CD14-positive monocyte (primary cell): ENCODE measurements at regions not wholly inside any gene's neighbourhood (a gene's known extent, or its start where the extent isn't known, plus 50 kb on each side); places are given as distances from the start of the nearest gene placed in this dataset.

Experiments
- DNase-seq, 3 donors: peaks; one replicate each; pipeline ENCODE4 v3.0.0-alpha.2; 2011 to 2022
- H2AFZ ChIP-seq: 2 replicates; pipeline ENCODE4 v1.6.0; 2012; ENCODE audit warnings: mild to moderate bottlenecking, low read depth, low read length, inconsistent platforms; ENCODE audit not compliant: insufficient read depth, poor library complexity, severe bottlenecking
- H3K27ac ChIP-seq, 2 donors: 1 replicate in 1 of 2; 2 replicates in 1 of 2; pipeline ENCODE4 v1.5.1; 2012 to 2013; ENCODE audit warnings: low read length in 2 of 2, control low read depth in 1 of 2, inconsistent platforms in 1 of 2, low read depth in 1 of 2, mild to moderate bottlenecking in 1 of 2
- H3K27me3 ChIP-seq, 2 donors: one replicate each; pipeline versions ENCODE4 v1.6.0 to v1.6.1; 2011 to 2013; ENCODE audit warnings: low read length in 2 of 2; ENCODE audit not compliant: control insufficient read depth in 2 of 2, insufficient read depth in 2 of 2
- H3K36me3 ChIP-seq, 2 donors: replicated peaks in 1 of 2; 1 replicate in 1 of 2; 2 replicates in 1 of 2; pipeline versions ENCODE4 v1.5.1 to v1.6.1; 2012 to 2013; ENCODE audit warnings: low read length in 2 of 2, control low read depth in 1 of 2, inconsistent platforms in 1 of 2, mild to moderate bottlenecking in 1 of 2; ENCODE audit not compliant: insufficient read depth in 2 of 2, control insufficient read depth in 1 of 2
- H3K4me1 ChIP-seq, 2 donors: 1 replicate in 1 of 2; 2 replicates in 1 of 2; pipeline versions ENCODE4 v1.5.1 to v1.6.1; 2012 to 2013; ENCODE audit warnings: low read length in 2 of 2, control low read depth in 1 of 2, inconsistent platforms in 1 of 2, mild to moderate bottlenecking in 1 of 2, moderate library complexity in 1 of 2; ENCODE audit not compliant: insufficient read depth in 2 of 2, control insufficient read depth in 1 of 2
- H3K4me2 ChIP-seq: replicated peaks from 2 replicates; pipeline ENCODE3; 2012; ENCODE audit warnings: low read length, moderate library complexity, mild to moderate bottlenecking; ENCODE audit not compliant: poor library complexity, severe bottlenecking; ENCODE audit errors: extremely low read depth
- H3K4me3 ChIP-seq, 3 experiments: fragments of 200-600 bp in 1 of 3; sonication (generic) in 1 of 3; replicated peaks in 1 of 3; 1 replicate in 2 of 3; 2 replicates in 1 of 3; pipeline ENCODE4 v1.5.1; 2011 to 2013; ENCODE audit warnings: low read length in 3 of 3, mild to moderate bottlenecking in 3 of 3, control low read depth in 2 of 3, low read depth in 2 of 3, inconsistent platforms in 1 of 3, moderate library complexity in 1 of 3
- H3K79me2 ChIP-seq: 2 replicates; pipeline ENCODE4 v1.6.0; 2012; ENCODE audit warnings: mild to moderate bottlenecking, control low read depth, inconsistent platforms, low read length, moderate library complexity; ENCODE audit not compliant: insufficient read depth
- H3K9ac ChIP-seq: 2 replicates; pipeline ENCODE4 v1.6.0; 2017; ENCODE audit warnings: low read length, mild to moderate bottlenecking; ENCODE audit not compliant: insufficient read depth, poor library complexity, severe bottlenecking
- H3K9me3 ChIP-seq, 2 donors: replicated peaks in 1 of 2; 1 replicate in 1 of 2; 2 replicates in 1 of 2; pipeline versions ENCODE4 v1.5.1 to v1.6.1; 2012 to 2013; ENCODE audit warnings: low read length in 2 of 2, control low read depth in 1 of 2; ENCODE audit not compliant: control insufficient read depth in 1 of 2, insufficient read depth in 1 of 2
- H4K20me1 ChIP-seq: 2 replicates; pipeline ENCODE4 v1.6.0; 2012; ENCODE audit warnings: mild to moderate bottlenecking, low read length, control low read depth, moderate library complexity; ENCODE audit not compliant: insufficient read depth
- H3K27ac Mint-ChIP-seq, 7 donors: one replicate each; pipeline ENCODE4 v1.8.0; 2020; ENCODE audit warnings: mild to moderate bottlenecking in 7 of 7, mixed read lengths in 7 of 7, moderate library complexity in 6 of 7, inconsistent platforms in 2 of 7
- H3K27me3 Mint-ChIP-seq, 3 donors: one replicate each; pipeline ENCODE4 v1.8.0; 2021 to 2022; ENCODE audit warnings: low read depth in 3 of 3, mild to moderate bottlenecking in 3 of 3, mixed read lengths in 3 of 3, moderate library complexity in 3 of 3, inconsistent platforms in 1 of 3
- H3K36me3 Mint-ChIP-seq, 2 donors: one replicate each; pipeline ENCODE4 v1.8.0; 2020; ENCODE audit warnings: mixed read lengths in 2 of 2, inconsistent platforms in 1 of 2, mild to moderate bottlenecking in 1 of 2
- H3K4me1 Mint-ChIP-seq: one replicate; pipeline ENCODE4 v1.8.0; 2020; ENCODE audit warnings: mild to moderate bottlenecking, mixed read lengths
- H3K4me3 Mint-ChIP-seq, 2 donors: one replicate each; pipeline ENCODE4 v1.8.0; 2020; ENCODE audit warnings: mild to moderate bottlenecking in 2 of 2, mixed read lengths in 2 of 2, moderate library complexity in 1 of 2
- H3K9me3 Mint-ChIP-seq, 7 donors: one replicate each; pipeline ENCODE4 v1.8.0; 2020 to 2022; ENCODE audit warnings: mixed read lengths in 7 of 7, mild to moderate bottlenecking in 6 of 7, moderate library complexity in 6 of 7, inconsistent platforms in 2 of 7
- CTCF ChIP-seq: fragments of 200-600 bp; IDR thresholded peaks from one replicate; pipeline ENCODE4 v1.8.0; 2022; ENCODE audit warnings: antibody characterized with exemption, mild to moderate bottlenecking
- WGBS: methylation state at CpG from one replicate; pipeline ENCODE4 v1.1.5; 2013; ENCODE audit warnings: missing lambda C conversion rate; ENCODE audit not compliant: insufficient coverage; 5-methylcytosine and 5-hydroxymethylcytosine counted together
- intact Hi-C, 2 donors: fragments of 100-400 bp; cut with micrococcal nuclease; formaldehyde crosslinking; loops; one replicate each; pipeline versions ENCODE4 v1.15.0 to v1.15.1; 2023

GRCh38 chr16:17925761-17926160 lies 410.8 kb downstream of the NPIPA8 start:
- 73% methylated on average over 4 of the region's 6 CpGs for WGBS
- Mint-ChIP-seq H3K36me3 (no peaks in the 10 kb centered on the region), H3K27me3 (peaks cover 2 to 4% (median 3%) of the 10 kb centered on the region in 3 donors), H3K27ac (no peak overlapping the region), H3K4me1 (no peaks in the 10 kb centered on the region), H3K4me3 (no peak overlapping the region), H3K9me3 (peaks cover 0 to 8% (median 2%) of the 10 kb centered on the region in 7 donors)
- TF ChIP-seq CTCF, result no peak
- no peak overlapping the region for H2AFZ ChIP-seq
- H3K4me3 ChIP-seq, result no peak overlapping the region
- no peaks in the 10 kb centered on the region for H3K9me3 ChIP-seq
- no peaks in the 10 kb centered on the region for H3K36me3 ChIP-seq
- no peak for DNase-seq
- no peaks in the 10 kb centered on the region for H3K27me3 ChIP-seq
- H3K27ac ChIP-seq, result no peak overlapping the region
- H3K9ac ChIP-seq, result no peak overlapping the region
- H3K79me2 ChIP-seq, result no peaks in the 10 kb centered on the region
- no peaks in the 10 kb centered on the region for H4K20me1 ChIP-seq
- no peaks in the 10 kb centered on the region for H3K4me1 ChIP-seq
- no peak overlapping the region for H3K4me2 ChIP-seq
- intact Hi-C loops, result no loop called here

- 58% methylated on average over 2 of the region's 2 CpGs for WGBS
- H3K9ac ChIP-seq, result no peak overlapping the region
- Mint-ChIP-seq H3K27ac (no peak overlapping the region), H3K9me3 (peaks cover 0 to 3% (median 0%) of the 10 kb centered on the region in 7 donors), H3K36me3 (no peaks in the 10 kb centered on the region), H3K4me1 (no peaks in the 10 kb centered on the region), H3K4me3 (no peak overlapping the region), H3K27me3 (peaks cover 2 to 5% (median 3%) of the 10 kb centered on the region in 3 donors)
- H4K20me1 ChIP-seq, result no peaks in the 10 kb centered on the region
- H3K9me3 ChIP-seq, result no peaks in the 10 kb centered on the region
- DNase-seq, result peak in 2 of 3 donors; percentile 3 to 5
- H3K27me3 ChIP-seq, result no peaks in the 10 kb centered on the region
- intact Hi-C loops, result no loop called here
- H3K79me2 ChIP-seq, result no peaks in the 10 kb centered on the region
- no peaks in the 10 kb centered on the region for H3K36me3 ChIP-seq
- no peak overlapping the region for H3K4me2 ChIP-seq
- H3K27ac ChIP-seq, result no peak overlapping the region
- TF ChIP-seq CTCF, result peak; percentile 52
- no peaks in the 10 kb centered on the region for H3K4me1 ChIP-seq
- H3K4me3 ChIP-seq, result no peak overlapping the region
- H2AFZ ChIP-seq, result no peak overlapping the region
Observed at GRCh38 chr16:17921357-17921978, 415.1 kb downstream of the NPIPA8 start.
